ENCODE measurements at regions not wholly inside any gene's neighbourhood (a gene's known extent, or its start where the extent isn't known, plus 50 kb on each side); places are given as distances from the start of the nearest gene placed in this dataset.

DNA sequence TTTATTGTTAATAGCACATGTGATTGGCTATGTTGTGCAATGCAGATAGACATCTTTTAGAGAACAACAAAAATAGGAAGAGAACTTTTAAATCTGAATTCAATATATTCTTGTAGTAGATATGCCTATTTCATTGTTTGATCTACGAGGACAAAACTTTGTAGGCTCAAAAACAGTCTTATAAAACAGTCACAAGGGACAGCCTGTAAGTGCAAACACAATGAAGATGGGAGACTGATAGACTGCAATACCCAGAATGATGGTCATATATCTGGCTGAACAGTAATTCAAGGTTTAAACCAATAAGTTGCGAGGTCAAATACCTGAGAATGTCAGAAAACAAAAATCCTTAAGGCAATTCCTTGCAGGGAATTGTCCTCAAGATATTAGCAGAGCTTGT lies 1342.9 kb upstream of the ADGRB3 start:
- no peak for DNase-seq

DNA sequence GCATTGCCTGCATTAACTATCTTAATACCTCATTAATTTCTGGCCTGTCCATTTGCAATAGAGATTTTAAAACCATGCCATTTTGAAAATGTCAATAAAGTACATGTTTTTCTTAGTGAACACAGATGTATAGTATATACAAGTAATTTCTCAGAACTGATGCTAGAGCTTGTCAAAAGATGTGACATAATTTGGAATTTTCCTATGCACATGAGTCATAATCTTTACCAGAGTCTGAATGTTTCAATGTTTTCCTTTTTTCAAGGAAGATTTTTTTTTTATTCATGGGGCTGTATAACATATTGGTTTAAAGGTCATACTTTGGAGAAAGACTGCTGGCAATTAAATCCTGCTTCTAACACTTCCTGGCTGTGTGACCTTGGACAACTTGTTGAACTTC lies 1347.5 kb upstream of the ADGRB3 start:
- no peak for DNase-seq

GRCh38 chr6:67285770-67286495 lies 1349.1 kb upstream of the ADGRB3 start:
- DNase-seq = no peak

GRCh38 chr6:67277312-67277711 lies 1357.8 kb upstream of the ADGRB3 start:
- DNase-seq = no peak

DNA sequence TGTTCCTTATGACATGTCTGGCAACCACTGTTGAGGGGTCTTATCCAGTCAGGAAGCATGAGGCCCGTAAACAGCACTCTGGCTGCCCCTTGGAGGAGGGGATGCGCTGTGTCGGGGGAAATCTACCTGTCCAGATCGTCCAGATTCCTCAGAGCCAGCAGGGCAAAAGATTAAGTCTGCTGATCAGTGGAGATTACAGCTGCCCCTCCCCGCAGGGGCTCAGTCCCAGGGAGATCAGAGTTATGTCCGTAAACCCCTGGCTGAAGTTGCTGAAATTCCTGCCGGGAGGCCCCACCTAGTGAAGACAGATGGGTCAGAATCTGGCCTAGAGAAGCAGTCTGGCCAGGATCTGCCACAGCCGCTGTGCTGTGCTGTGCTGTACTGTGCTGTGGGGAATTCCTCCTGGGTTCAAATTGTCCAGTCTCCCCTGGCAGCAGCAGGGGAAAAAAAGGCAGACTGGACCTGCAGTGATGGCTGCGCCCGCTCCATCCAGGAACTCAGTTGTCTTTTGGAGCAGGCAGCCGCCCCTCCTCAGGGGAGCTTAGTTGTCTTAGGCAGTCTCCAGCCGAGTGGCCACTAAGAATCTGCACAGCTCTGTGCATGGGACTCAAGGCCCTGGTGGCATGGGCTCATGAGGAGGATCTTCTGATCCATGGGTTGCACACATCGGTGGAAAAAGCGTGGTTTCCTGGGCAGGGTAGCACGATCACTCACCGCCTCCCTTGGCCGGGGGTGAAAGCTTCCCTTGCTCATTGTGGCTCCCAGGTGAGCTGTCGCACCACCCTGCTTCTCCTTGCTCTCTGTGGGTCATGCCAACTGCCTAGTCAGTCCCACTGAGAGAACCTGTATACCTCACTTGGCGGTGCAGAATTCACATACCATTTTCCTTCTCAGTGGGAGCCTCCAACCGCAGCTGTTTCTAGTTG lies 1368.8 kb upstream of the ADGRB3 start:
- no peak for DNase-seq

GRCh38 chr6:67252663-67253062 lies 1382.4 kb upstream of the ADGRB3 start:
- DNase-seq = no peak

- no peak for DNase-seq
These were observed 1387.0 kb upstream of the ADGRB3 start for GRCh38 chr6:67248077-67248476.

- no peak for DNase-seq
These were observed 1391.0 kb upstream of the ADGRB3 start for GRCh38 chr6:67244037-67244436.

GRCh38 chr6:67237277-67237676 lies 1397.8 kb upstream of the ADGRB3 start:
- no peak for DNase-seq

DNA sequence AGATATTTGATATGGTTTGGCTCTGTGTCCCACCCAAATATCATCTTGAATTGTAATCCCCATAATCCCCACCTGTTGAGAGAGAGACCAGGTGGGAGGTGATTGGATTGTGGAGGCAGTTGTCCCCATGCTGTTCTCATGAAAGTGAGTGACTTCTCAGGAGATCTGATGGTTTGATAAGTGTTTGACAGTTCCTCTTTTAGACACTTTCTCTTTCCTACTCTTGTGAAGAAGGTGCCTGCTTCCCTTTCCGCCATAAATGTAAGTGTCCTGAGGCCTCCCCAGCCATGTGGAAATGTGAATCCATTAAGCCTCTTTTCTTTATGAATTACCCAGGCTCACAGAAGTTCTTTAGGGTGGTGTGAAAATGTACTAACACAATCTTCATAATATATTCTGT lies 1404.0 kb upstream of the ADGRB3 start:
- DNase-seq = no peak

- no peak for DNase-seq
These were observed 1410.1 kb upstream of the ADGRB3 start for GRCh38 chr6:67224989-67225388.

DNA sequence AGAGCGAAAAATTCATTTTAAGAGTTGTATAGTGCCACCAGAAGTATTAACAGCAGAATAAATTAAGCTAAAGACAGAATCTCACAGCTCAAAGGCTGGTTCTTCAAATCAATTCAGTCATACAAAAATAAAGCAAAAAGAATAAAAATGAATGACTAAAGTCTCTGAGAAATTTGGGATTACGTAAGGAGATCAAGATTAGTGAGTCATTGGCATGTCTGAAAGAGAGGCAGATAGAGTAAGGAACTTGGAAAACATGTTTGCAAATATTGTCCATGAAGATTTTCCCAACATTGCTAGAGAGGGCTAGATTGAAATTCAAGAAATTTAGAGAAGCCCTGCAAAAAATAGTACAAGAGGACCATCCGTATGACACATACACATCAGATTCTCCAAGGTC lies 1413.9 kb upstream of the ADGRB3 start:
- DNase-seq = no peak

DNA sequence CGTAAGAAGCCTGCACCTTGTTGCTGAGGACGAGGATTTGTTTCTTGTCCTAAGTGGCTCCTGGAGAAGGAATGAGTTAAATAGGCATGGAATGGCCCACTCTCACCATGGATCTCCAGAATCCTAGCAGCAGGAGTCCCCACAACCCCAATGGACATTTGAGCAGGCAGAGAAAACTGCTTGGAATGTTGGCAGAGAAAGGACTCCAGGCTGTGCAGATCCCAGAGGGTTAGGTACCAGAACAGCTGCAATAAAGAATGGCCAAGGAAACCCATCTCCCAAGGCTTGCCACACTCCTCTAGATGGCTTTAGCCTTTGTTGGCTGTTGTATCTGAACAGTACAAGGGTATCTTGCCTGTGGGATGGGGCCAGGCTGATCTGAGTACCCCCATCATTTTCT lies 1415.7 kb upstream of the ADGRB3 start:
- no peak for DNase-seq

DNA sequence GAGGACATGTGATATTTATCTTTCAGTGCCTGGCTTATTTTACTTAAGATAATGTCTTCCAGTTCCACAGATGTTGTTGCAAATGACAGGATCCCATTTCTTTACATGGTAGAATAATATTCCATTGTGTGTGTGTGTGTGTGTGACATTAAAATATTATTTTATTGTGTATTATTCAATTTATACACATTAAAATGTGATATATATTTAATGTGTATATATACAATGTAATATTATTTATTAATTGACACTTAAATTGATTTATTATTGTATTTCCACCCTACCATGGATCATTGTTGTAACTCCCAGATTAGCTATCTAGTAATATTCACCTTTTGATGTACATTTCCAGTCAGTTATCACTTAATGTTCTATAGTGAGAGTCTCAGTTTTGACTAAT lies 1422.5 kb upstream of the ADGRB3 start:
- no peak for DNase-seq

DNA sequence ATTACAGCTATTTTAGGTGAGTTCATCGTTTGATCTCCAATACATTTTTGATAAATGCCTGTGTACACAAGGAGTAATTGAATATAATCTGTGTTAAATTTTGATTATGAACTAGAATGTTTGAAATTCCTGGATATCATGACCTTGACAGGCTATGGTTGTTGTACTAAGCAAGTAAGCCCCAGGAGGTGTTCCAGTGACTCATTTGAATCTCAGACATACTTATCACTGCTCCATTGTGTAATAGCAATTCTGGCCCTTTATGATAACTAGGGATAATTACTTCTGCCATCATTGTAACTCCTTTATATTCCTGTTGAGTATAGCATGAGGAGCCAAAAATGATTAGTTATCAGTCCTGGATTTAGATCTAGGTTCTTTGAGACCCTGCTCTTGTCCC lies 1424.6 kb upstream of the ADGRB3 start:
- DNase-seq = no peak

DNA sequence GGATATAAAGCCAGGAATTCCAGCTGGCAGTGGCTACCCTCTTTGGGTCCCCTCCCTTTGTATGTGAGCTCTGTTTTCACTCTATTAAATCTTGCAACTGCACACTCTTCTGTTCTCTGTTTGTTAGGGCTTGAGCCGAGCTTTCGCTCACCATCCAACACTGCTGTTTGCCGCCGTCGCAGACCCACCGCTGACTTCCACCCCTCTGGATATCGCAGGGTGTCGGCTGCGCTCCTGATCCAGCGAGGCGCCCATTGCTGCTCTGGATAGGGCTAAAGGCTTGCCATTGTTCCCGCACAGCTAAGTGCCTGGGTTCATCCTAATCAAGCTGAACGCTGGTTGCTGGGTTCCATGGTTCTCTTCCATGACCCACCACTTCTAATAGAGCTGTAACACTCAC lies 1433.5 kb upstream of the ADGRB3 start:
- DNase-seq = no peak

- DNase-seq = no peak
These were observed 1434.3 kb upstream of the ADGRB3 start for GRCh38 chr6:67200626-67201403.

DNA sequence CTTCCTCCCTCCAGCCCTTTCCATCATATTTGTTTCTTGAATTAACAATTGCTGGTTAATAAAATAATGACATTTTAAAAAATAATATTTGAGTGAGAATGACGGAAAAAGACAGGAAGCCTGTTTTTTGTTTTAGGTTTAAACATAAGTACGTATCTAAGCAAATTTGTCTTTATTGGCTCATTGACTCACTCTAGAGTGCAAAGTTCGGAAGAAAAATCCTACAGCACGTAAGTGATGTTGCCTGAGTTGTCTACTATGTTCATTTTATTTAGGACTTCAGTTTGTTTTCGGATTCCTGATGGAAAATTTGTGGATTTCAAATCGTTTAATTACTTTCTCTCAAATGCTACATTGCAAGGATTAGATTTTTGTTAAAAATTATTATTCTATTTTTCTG lies 1435.7 kb upstream of the ADGRB3 start:
- DNase-seq = no peak

DNA sequence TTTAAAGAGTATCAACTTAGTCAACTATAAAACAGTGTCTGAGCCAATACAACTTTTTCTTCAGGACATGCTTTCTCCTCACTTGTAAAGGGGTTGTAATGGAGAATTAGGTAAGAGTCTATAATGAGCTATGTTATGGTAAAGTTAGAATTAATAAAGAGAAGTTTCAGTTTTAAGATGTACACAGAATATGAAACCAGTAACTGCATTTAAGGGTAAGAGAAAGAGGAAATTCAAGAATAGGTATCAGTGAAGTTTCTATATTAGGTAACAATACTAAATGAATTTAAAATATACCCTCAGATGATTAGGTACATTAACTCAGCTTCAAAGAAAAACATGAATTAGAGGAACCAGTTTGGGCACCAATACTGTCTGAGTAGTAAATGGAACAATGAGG lies 1444.3 kb upstream of the ADGRB3 start:
- DNase-seq = no peak

DNA sequence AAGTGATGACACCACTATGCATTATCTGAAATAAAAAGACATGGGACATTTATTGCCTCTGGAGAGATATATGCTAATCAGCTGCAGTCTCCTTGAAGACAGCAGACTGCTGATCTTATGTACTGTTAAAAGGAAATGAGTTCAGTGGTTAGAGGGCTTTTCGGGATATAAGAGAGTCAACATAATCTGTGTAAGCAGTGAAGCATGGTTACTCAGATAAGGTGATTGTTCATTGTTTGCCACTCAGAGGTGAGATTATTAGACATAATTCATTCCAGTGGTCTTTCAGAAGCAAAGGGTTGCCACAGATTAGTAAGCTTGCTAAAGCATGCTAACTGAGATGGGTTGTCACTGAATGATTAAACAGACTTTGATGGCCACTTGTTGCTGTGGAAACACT lies 1450.7 kb upstream of the ADGRB3 start:
- DNase-seq = no peak

- no peak for DNase-seq
These were observed 1460.0 kb upstream of the ADGRB3 start for GRCh38 chr6:67175101-67175500.

- DNase-seq = no peak
These were observed 1458.6 kb upstream of the EYS start for GRCh38 chr6:67165606-67166005.

GRCh38 chr6:67160820-67161219 lies 1453.8 kb upstream of the EYS start:
- no peak for DNase-seq

GRCh38 chr6:67141005-67141404 lies 1434.0 kb upstream of the EYS start:
- no peak for DNase-seq
